Stimulated activated CD8-positive, alpha-beta memory T cell treated with anti-CD3 and anti-CD28 coated beads, Interleukin-7, amount 100 ng/mL, for 24 hours (primary cell): ENCODE measurements at regions not wholly inside any gene's neighbourhood (a gene's known extent, or its start where the extent isn't known, plus 50 kb on each side); places are given as distances from the start of the nearest gene placed in this dataset.

ENCODE experiments used
- DNase-seq: peaks from one replicate; pipeline ENCODE4 v3.0.0-alpha.2; 2020; ENCODE audit warnings: low read depth

DNA sequence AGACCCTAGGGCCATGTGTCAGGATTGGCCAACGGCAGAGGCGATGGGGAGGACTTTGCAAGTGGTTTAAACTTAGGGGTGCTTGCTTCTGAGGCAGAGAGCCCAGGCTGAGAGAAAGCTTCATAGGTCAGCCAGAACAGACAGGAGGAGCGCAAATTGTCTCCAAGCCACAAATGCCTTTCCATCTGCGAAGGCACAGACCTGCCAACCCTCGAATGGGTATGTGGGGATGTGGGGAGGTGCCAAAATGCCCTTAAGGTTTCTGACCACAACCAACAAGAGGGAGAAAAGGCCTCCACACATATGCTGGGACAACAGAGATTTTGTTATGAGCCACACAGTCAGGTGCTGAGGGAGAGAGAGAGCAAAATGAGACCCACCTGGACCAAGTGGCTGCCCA lies 283.6 kb downstream of the CYP26B1 start:
- no peak for DNase-seq

DNA sequence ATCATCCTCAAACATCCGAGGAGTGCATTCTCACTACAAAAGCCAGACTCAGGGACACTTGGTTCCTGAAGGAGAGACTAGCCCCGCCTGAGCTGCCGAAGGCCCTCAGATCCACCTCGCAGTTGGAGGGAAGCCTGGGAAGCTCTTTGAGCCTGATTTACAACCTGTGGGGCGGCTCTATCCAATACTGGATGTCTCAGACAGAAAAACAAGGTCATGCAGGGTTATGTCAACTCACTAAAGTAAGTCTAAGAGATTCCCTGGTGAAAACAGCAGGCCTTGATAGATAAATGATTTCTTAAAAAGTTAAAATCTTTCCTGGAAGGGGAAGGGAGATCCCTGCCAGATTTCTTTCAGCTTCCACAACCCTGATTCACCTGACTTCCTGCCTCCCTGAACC lies 284.3 kb downstream of the CYP26B1 start:
- no peak for DNase-seq

- no peak for DNase-seq
These were observed 284.7 kb downstream of the CYP26B1 start for GRCh38 chr2:71862921-71863320.

GRCh38 chr2:71861186-71862160 lies 286.2 kb downstream of the CYP26B1 start:
- DNase-seq = no peak

DNA sequence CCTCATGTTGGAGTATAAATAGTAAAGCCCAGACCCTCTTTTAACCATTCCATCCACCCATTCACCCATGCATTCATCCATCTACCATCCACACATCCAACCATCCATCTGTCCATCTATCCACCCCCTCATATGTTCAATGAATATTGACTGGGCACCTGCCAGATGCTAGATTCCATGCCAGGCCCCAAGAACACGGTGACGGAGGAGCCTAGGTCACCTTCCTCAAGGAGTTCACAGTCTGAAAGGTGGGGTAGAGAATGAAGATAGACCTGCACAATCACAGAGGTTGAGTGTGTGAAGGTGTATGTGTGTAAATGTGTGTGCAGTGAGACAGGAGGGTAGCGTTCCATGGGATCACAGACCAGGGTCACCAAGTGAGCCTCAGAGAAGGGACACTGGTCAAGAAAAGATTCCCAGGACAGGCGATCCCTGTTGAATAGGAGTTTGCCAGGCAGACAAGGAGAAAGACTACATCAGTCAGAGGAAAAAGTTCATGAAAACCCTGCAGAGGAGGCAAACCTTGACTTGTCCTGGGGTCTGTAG lies 287.2 kb downstream of the CYP26B1 start:
- no peak for DNase-seq

DNA sequence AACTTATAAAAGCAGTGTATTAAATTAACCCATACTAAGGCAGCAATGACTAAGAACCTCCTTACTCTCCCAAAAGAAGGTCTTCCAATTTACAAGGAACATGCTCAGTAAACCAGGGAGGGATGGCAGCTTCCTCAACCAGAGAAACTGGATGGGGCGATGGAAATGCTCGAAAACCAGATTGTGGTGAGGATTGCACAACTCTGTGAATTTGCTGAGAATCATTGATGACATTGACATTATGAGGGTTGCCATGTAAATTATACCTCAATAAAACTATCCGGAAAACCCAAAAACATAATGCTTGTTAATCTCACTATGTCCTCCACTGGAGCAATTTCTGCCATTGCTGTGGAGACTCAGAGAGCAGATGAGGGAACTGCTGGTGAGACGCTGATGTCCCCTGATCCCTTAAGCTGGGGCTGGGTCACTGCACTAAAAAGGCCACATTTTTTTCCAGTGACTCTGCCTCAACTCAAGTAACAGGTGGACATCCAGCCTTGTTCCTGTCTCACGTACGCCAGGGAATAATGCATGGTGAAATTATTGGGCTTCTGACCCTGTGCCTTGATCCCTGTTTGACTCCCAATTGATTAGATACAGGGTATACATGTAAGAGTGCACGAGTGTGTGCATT lies 288.3 kb downstream of the CYP26B1 start:
- no peak for DNase-seq

- DNase-seq = no peak
These were observed 289.6 kb downstream of the CYP26B1 start for GRCh38 chr2:71858071-71858470.

DNA sequence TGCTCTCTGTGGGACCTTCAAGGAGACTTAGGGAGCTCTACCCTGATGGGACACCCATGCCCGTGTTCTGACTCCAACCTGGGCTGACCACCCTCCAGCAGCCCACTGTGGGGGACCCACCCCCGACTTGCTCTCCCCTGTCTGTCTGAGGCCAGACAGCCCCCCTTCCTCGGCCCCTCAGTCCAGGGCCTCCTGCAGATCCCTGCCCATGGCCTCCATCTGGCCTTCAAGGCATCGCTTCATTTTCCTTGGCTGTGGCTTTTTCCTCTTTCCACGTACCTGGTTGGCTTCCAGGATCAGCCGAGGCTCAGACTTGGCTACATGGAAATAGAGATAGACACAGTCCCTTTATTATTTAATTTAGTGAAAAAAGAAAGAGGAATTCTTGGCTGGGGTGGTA lies 290.0 kb downstream of the CYP26B1 start:
- DNase-seq = no peak

- no peak for DNase-seq
These were observed 290.7 kb downstream of the CYP26B1 start for GRCh38 chr2:71856773-71857525.

GRCh38 chr2:71853858-71854257 lies 293.8 kb downstream of the CYP26B1 start:
- DNase-seq = no peak

DNA sequence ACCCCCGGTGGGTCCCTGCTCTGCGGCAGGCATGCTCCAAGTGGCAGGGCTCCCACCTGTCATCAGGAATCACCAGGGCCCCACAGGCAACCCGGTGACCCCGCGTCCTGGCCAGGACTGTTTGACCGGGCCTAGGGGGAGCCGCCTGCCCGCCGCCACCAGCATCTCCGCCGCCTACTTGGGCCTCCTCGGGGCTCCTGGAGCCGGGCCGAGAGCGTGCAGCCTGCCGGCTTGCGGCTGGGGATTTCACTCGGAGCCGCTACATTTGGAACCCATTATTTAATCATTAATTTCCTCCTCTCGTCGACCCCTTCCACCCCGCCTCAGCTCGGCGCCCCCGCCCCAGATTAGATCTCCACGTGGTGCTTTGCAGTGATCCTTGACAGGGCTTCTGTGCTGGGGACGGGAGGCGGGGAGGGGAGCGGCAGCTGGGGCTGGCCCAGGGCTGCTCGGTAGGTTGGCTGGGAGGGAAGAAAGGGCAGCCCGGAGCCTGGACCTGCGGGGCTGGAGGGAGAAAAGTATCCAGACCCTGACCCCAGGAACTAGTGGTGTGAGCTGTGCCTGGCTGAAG lies 295.4 kb downstream of the CYP26B1 start:
- no peak for DNase-seq

GRCh38 chr2:71851094-71851750 lies 296.4 kb downstream of the CYP26B1 start:
- no peak for DNase-seq

DNA sequence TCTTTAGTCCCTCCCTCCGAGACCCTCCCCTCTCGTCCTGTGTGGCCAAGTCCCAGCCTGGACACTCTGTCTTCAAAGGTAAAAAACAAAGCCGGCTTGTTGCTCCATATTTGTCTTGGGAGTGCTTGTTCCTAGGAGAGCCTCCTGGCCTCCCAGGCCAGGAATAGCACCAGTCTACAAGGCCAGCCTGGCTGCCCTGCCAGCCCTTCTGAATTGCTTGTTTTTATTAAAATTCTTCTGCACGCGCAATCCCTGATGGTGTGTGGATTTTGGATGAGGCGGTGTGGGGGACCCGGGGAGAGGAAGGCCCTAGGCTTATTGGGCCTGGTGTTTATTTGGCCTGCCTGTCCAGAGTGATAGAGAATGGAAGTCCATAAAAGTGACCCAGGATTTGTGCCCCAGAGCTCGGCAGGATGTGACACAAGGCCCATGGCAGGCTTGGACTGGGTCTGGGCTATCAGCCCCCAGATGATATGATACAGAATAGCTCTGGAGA lies 297.3 kb downstream of the CYP26B1 start:
- no peak for DNase-seq

GRCh38 chr2:71849607-71850305 lies 297.9 kb downstream of the CYP26B1 start:
- DNase-seq = no peak

DNA sequence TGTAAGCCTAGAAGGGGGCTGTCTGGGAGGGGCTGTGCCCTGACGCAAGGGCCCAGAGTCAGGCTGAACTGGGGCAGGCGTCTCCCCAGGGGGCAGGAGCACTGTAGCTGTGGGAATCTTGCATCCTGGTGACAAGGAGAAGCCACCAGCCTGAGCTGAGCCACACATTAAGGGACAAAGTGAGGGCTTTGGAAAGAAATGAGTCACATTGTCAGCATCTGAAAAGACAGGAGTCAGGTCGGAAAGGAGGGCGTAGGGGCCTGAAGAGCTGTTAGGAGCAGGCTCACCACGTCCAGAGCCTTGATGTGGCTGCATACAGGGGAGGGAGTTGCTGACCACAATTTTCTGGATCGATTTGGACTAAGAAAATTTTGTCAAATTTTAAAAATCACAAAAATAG lies 298.6 kb downstream of the CYP26B1 start:
- no peak for DNase-seq

GRCh38 chr2:71846669-71847291 lies 300.9 kb downstream of the CYP26B1 start:
- no peak for DNase-seq

GRCh38 chr2:71846072-71846471 lies 301.6 kb downstream of the CYP26B1 start:
- no peak for DNase-seq

DNA sequence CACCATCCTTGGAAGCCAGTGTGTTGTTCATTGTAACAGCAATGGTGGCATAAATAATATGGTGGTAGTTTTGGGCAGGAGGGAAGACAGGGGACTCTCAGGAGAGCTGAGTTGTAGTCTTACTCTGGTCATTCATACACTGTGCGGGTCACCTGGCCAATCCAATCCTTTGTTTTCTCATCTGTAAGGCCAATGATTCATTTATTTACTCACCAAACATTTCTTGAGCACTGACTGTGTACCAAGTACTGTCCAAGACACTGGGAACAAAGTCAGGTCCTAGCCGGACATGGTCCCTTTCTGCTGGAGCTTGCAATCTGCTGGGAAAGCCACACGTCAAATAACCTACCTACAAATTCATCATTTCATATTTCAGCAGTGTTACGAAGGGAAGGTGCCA lies 302.7 kb downstream of the CYP26B1 start:
- no peak for DNase-seq

DNA sequence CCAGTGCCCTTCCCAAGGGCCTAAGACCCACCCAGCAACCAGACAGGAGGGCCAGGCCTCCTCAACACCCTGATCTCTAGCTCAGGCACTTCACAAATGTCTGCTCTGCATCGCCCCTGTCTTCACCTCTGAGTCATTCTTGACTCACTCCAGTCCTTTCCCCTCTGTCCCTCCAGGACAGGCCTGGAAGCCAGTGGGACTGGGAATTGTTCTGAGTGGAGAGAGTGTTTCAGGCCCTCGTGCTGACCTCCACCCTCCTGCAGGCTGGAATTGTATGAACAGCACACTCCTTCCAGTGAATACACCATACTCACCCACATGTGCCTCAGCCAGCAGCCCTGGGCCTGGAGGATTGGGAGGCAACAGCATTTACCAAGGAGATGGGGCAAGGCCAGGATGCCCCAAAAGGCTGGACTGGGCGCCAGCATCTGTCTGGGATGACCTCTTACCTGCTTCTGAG lies 304.2 kb downstream of the CYP26B1 start:
- no peak for DNase-seq

- DNase-seq = no peak
These were observed 304.9 kb downstream of the CYP26B1 start for GRCh38 chr2:71842744-71843143.
